H1 (cell line): ENCODE measurements at regions not wholly inside any gene's neighbourhood (a gene's known extent, or its start where the extent isn't known, plus 50 kb on each side); places are given as distances from the start of the nearest gene placed in this dataset.

Experiments used
- CTCF ChIA-PET: fragments of 300-600 bp; sonication (Branson Sonifier 250); formaldehyde crosslinking; loops from one replicate; lab custom pipeline; 2021; ENCODE audit not compliant: partially characterized antibody; lab: Charles Lee
- POLR2A ChIA-PET: fragments of 300-600 bp; sonication (Branson Sonifier 250); formaldehyde crosslinking; loops from one replicate; lab custom pipeline; 2021; ENCODE audit warnings: inconsistent platforms; ENCODE audit not compliant: partially characterized antibody; lab: Charles Lee
- DNase-seq, 2 experiments: peaks; one replicate each; pipeline versions ENCODE4 v3.0.0 to v3.0.0-alpha.2; 2010 to 2022; ENCODE audit warnings: low spot score in 2 of 2, low read depth in 1 of 2, mixed read lengths in 1 of 2
- FAIRE-seq: peaks from 2 replicates; lab custom pipeline; 2011; peaks lifted over from hg19 to GRCh38; lab: Jason Lieb, UNC
- H2AFZ ChIP-seq: 2 replicates; pipeline ENCODE4 v1.8.1; 2012; ENCODE audit warnings: low read length, inconsistent platforms
- H2AK5ac ChIP-seq: 2 replicates; pipeline ENCODE4 v1.6.1; 2013; ENCODE audit warnings: low read depth, low read length
- H2BK120ac ChIP-seq: replicated peaks from 2 replicates; pipeline ENCODE3; 2013; ENCODE audit warnings: low read depth, low read length, inconsistent platforms
- H2BK12ac ChIP-seq: 2 replicates; pipeline ENCODE4 v1.6.1; 2013; ENCODE audit warnings: low read depth, low read length
- H2BK15ac ChIP-seq: 2 replicates; pipeline ENCODE4 v1.6.1; 2013; ENCODE audit warnings: low read length
- H2BK20ac ChIP-seq: 2 replicates; pipeline ENCODE4 v1.6.1; 2013; ENCODE audit warnings: low read length
- H2BK5ac ChIP-seq: 2 replicates; pipeline ENCODE4 v1.6.1; 2013; ENCODE audit warnings: low read depth, low read length
- H3K14ac ChIP-seq: 2 replicates; pipeline ENCODE4 v1.6.1; 2013; ENCODE audit warnings: inconsistent platforms; ENCODE audit not compliant: insufficient read length
- H3K18ac ChIP-seq: 2 replicates; pipeline ENCODE4 v1.6.1; 2013; ENCODE audit warnings: low read length; ENCODE audit errors: extremely low read depth
- H3K23ac ChIP-seq: 2 replicates; pipeline ENCODE4 v1.6.1; 2013; ENCODE audit warnings: inconsistent platforms; ENCODE audit not compliant: insufficient read length
- H3K23me2 ChIP-seq: 2 replicates; pipeline ENCODE4 v1.6.1; 2013; ENCODE audit warnings: low read depth, low read length
- H3K27ac ChIP-seq: 2 replicates; pipeline ENCODE4 v1.6.1; 2011; ENCODE audit warnings: low read depth, low read length, inconsistent platforms
- H3K27me3 ChIP-seq, 4 experiments: replicated peaks in 1 of 4; 1 replicate in 1 of 4; 2 replicates in 3 of 4; pipeline versions ENCODE4 v1.6.1 to v1.8.1; 2011 to 2013; ENCODE audit warnings: low read length in 3 of 4, mild to moderate bottlenecking in 3 of 4, inconsistent platforms in 2 of 4, mixed read lengths in 2 of 4, moderate library complexity in 1 of 4; ENCODE audit not compliant: control insufficient read depth in 3 of 4, insufficient read depth in 3 of 4; ENCODE audit errors: extremely low read depth in 1 of 4
- H3K36me3 ChIP-seq, 4 experiments: 2 replicates each; pipeline versions ENCODE4 v1.6.1 to v1.8.1; 2011 to 2013; ENCODE audit warnings: mild to moderate bottlenecking in 4 of 4, low read length in 3 of 4, moderate library complexity in 2 of 4, control low read depth in 1 of 4, inconsistent platforms in 1 of 4; ENCODE audit not compliant: insufficient read depth in 4 of 4, control insufficient read depth in 2 of 4
- H3K4ac ChIP-seq: replicated peaks from 2 replicates; pipeline ENCODE3; 2013; ENCODE audit warnings: low read length, low read depth, mixed read lengths, inconsistent platforms; ENCODE audit not compliant: insufficient read length
- H3K4me1 ChIP-seq, 4 experiments: replicated peaks in 1 of 4; 1 replicate in 1 of 4; 2 replicates in 3 of 4; pipeline versions ENCODE4 v1.6.1 to v1.8.1; 2011 to 2013; ENCODE audit warnings: low read length in 3 of 4, inconsistent platforms in 2 of 4, mixed read lengths in 1 of 4; ENCODE audit not compliant: insufficient read depth in 4 of 4, control insufficient read depth in 3 of 4
- H3K4me2 ChIP-seq, 2 experiments: 2 replicates each; pipeline versions ENCODE4 v1.6.1 to v1.8.1; 2011 to 2013; ENCODE audit warnings: low read depth in 2 of 2, low read length in 2 of 2, control low read depth in 1 of 2, inconsistent platforms in 1 of 2, mild to moderate bottlenecking in 1 of 2; ENCODE audit not compliant: insufficient read depth in 1 of 2
- H3K4me3 ChIP-seq, 4 experiments: fragments of 200-600, 300-600 bp in 1 of 4; sonication (generic), shearing (Covaris generic), sonication (Bioruptor Twin) in 1 of 4; 2 replicates each; pipeline versions ENCODE4 v1.5.1 to v1.8.1; 2011 to 2016; ENCODE audit warnings: low read length in 4 of 4, low read depth in 3 of 4, control low read depth in 2 of 4, inconsistent platforms in 2 of 4, mild to moderate bottlenecking in 2 of 4, mixed read lengths in 1 of 4, moderate library complexity in 1 of 4; ENCODE audit not compliant: insufficient read depth in 2 of 4; ENCODE audit errors: extremely low read depth in 1 of 4
- H3K56ac ChIP-seq: replicated peaks from 2 replicates; pipeline ENCODE3; 2013; ENCODE audit warnings: low read depth, mild to moderate bottlenecking, mixed read lengths, low read length, inconsistent platforms; ENCODE audit not compliant: insufficient read length
- H3K79me1 ChIP-seq: 2 replicates; pipeline ENCODE4 v1.6.1; 2013; ENCODE audit warnings: low read depth, low read length, control low read depth
- H3K79me2 ChIP-seq, 2 experiments: 2 replicates each; pipeline versions ENCODE4 v1.6.1 to v1.8.1; 2012 to 2013; ENCODE audit warnings: low read length in 2 of 2, mild to moderate bottlenecking in 2 of 2, inconsistent platforms in 1 of 2; ENCODE audit not compliant: insufficient read depth in 2 of 2, control insufficient read depth in 1 of 2
- H3K9ac ChIP-seq, 4 experiments: replicated peaks in 1 of 4; 1 replicate in 1 of 4; 2 replicates in 3 of 4; pipeline versions ENCODE4 v1.6.1 to v1.8.1; 2011 to 2013; ENCODE audit warnings: low read depth in 3 of 4, low read length in 3 of 4, control low read depth in 2 of 4, mild to moderate bottlenecking in 2 of 4, moderate library complexity in 2 of 4, inconsistent platforms in 1 of 4; ENCODE audit errors: extremely low read depth in 1 of 4
- H3K9me3 ChIP-seq, 2 experiments: 2 replicates each; pipeline versions ENCODE4 v1.6.1 to v1.8.1; 2012 to 2013; ENCODE audit warnings: mild to moderate bottlenecking in 2 of 2, moderate library complexity in 2 of 2, control low read depth in 1 of 2, inconsistent platforms in 1 of 2, low read depth in 1 of 2, low read length in 1 of 2, mixed read lengths in 1 of 2; ENCODE audit not compliant: insufficient read depth in 2 of 2
- H4K20me1 ChIP-seq, 2 experiments: replicated peaks in 1 of 2; 2 replicates each; pipeline versions ENCODE3 to v1.8.1; 2011 to 2013; ENCODE audit warnings: inconsistent platforms in 2 of 2, low read length in 2 of 2, mild to moderate bottlenecking in 1 of 2; ENCODE audit not compliant: insufficient read depth in 2 of 2, control insufficient read depth in 1 of 2
- H4K5ac ChIP-seq: 2 replicates; pipeline ENCODE4 v1.6.1; 2013; ENCODE audit warnings: low read length, low read depth, mixed read lengths, inconsistent platforms; ENCODE audit not compliant: insufficient read length
- H4K8ac ChIP-seq: 2 replicates; pipeline ENCODE4 v1.8.0; 2013; ENCODE audit warnings: mild to moderate bottlenecking, moderate library complexity, low read length, inconsistent platforms; ENCODE audit not compliant: insufficient read depth; ENCODE audit errors: extremely low read depth
- H4K91ac ChIP-seq: replicated peaks from 2 replicates; pipeline ENCODE3; 2013; ENCODE audit warnings: low read length, mixed read lengths, inconsistent platforms; ENCODE audit not compliant: insufficient read length
- ATF3 ChIP-seq: IDR thresholded peaks from 2 replicates; pipeline ENCODE4 v1.6.1; 2011; ENCODE audit warnings: low read depth, mild to moderate bottlenecking, low read length; ENCODE audit not compliant: insufficient read depth
- BACH1 ChIP-seq: IDR thresholded peaks from 2 replicates; pipeline ENCODE4 v1.6.1; 2012; ENCODE audit warnings: low read length, improper control_type of control experiment
- BCL11A ChIP-seq, 2 experiments: IDR thresholded peaks; one replicate each; pipeline ENCODE4 v1.6.1; 2011; ENCODE audit warnings: low read depth in 2 of 2, low read length in 2 of 2, mild to moderate bottlenecking in 2 of 2
- EGR1 ChIP-seq: IDR thresholded peaks from 2 replicates; pipeline ENCODE4 v1.6.1; 2011; ENCODE audit warnings: low read depth, low read length, borderline replicate concordance
- RBBP5 ChIP-seq: IDR thresholded peaks from 2 replicates; pipeline ENCODE4 v1.7.1; 2012; ENCODE audit warnings: low read depth, mild to moderate bottlenecking, inconsistent platforms, low read length, moderate library complexity, borderline replicate concordance
- SP2 ChIP-seq: IDR thresholded peaks from 2 replicates; pipeline ENCODE4 v1.6.1; 2012; ENCODE audit warnings: mild to moderate bottlenecking, low read length, inconsistent platforms
- SP4 ChIP-seq: IDR thresholded peaks from 2 replicates; pipeline ENCODE4 v1.6.1; 2012; ENCODE audit warnings: low read length, inconsistent platforms
- SRF ChIP-seq: IDR thresholded peaks from 2 replicates; pipeline ENCODE4 v1.6.1; 2011; ENCODE audit warnings: mild to moderate bottlenecking, low read depth, low read length, moderate library complexity
- SUZ12 ChIP-seq: fragments of 200-600 bp; sonication (generic); IDR thresholded peaks from 2 replicates; pipeline ENCODE4 v1.6.1; 2012; ENCODE audit warnings: mild to moderate bottlenecking, inconsistent platforms, low read length, moderate library complexity, mixed read lengths
- TCF12 ChIP-seq: IDR thresholded peaks from 2 replicates; pipeline ENCODE4 v1.6.1; 2011; ENCODE audit warnings: low read depth, mild to moderate bottlenecking, low read length
- TEAD4 ChIP-seq: IDR thresholded peaks from 2 replicates; pipeline ENCODE4 v1.6.1; 2012; ENCODE audit warnings: low read depth, low read length, inconsistent platforms, mixed read lengths
- WGBS, 2 experiments: shearing (Covaris generic) in 1 of 2; methylation state at CpG; one replicate each; pipeline versions ENCODE4 v1.1.6 to v1.1.7; 2013 to 2015; ENCODE audit warnings: low lambda C conversion rate in 2 of 2, mixed read lengths in 2 of 2, inconsistent platforms in 1 of 2, low coverage in 1 of 2, missing lambda C conversion rate in 1 of 2; ENCODE audit not compliant: insufficient replicate concordance in 2 of 2, insufficient coverage in 1 of 2, insufficient read length in 1 of 2; ENCODE audit errors: extremely low coverage in 1 of 2, missing lambda C conversion rate in 1 of 2; 5-methylcytosine and 5-hydroxymethylcytosine counted together

GRCh38 chr12:64560396-64561301, 49.6 kb upstream of the RASSF3 start:
- no peaks in the 10 kb centered on the region for H3K79me1 ChIP-seq
- H3K18ac ChIP-seq, result no peak overlapping the region
- no peak overlapping the region for H3K23ac ChIP-seq
- H3K79me2 ChIP-seq, result no peaks in the 10 kb centered on the region
- no peaks in the 10 kb centered on the region for H3K27me3 ChIP-seq
- no peaks in the 10 kb centered on the region for H3K23me2 ChIP-seq
- FAIRE-seq (no peak), DNase-seq (peak in 1 of 2 experiments; percentile 46)
- no peak overlapping the region for H4K5ac ChIP-seq
- no peak overlapping the region for H3K27ac ChIP-seq
- no peak overlapping the region for H3K9ac ChIP-seq
- no peak overlapping the region for H2BK15ac ChIP-seq
- no peak overlapping the region for H2AK5ac ChIP-seq
- 67% methylated on average over 12 of the region's 12 CpGs; no CpG with 5 or more reads in 1 of the 2 experiments for WGBS, 2 experiments
- no peak overlapping the region for H4K91ac ChIP-seq
- no peak overlapping the region for H3K56ac ChIP-seq
- no peak overlapping the region; the same call in 1 of the 2 replicates for H2BK5ac ChIP-seq
- H3K36me3 ChIP-seq, result no peaks in the 10 kb centered on the region
- no peak overlapping the region for H2BK20ac ChIP-seq
- peak overlapping the region; percentile 75 for H2AFZ ChIP-seq
- POLR2A ChIA-PET, result interaction anchor here (0.6 to 2.1 kb wide), 5 partner anchors 11 to 99 kb away, joined by 3 to 7 read pairs (median 4); partner anchors contain the start of gene RASSF3
- no peaks in the 10 kb centered on the region for H3K9me3 ChIP-seq
- H3K4me2 ChIP-seq, result no peak overlapping the region
- peaks cover 0 to 8% (median 2%) of the 10 kb centered on the region in 4 experiments; a peak in 2 of 7 replicates for H3K4me1 ChIP-seq
- no peak overlapping the region for H3K14ac ChIP-seq
- CTCF ChIA-PET, result interaction anchor here (0.6 to 3.3 kb wide), 13 partner anchors 11 to 872 kb away, joined by 3 to 32 read pairs (median 4); no protein-coding TSS in a partner anchor
- no peak overlapping the region for H3K4ac ChIP-seq
- no peak overlapping the region for H2BK120ac ChIP-seq
- H4K8ac ChIP-seq, result no peak overlapping the region
- H3K4me3 ChIP-seq, result no peak overlapping the region
- no peaks in the 10 kb centered on the region for H4K20me1 ChIP-seq
- 0 out of 2 replicates have a peak overlapping the region, but pooled peaks have one; percentile 12 for H2BK12ac ChIP-seq
- TF ChIP-seq TEAD4, result no peak
- TF ChIP-seq RBBP5, result no peak
- no peak for TF ChIP-seq SRF
- TF ChIP-seq SP4, result no peak
- TF ChIP-seq TCF12, result no peak
- no peak for TF ChIP-seq EGR1
- TF ChIP-seq BACH1, result no peak
- TF ChIP-seq BCL11A (IDR thresholded peaks at IDR 0.05; ENCODE audit: low read depth in 2 of 2, low read length in 2 of 2), result no peak
- TF ChIP-seq SP2, result no peak
- TF ChIP-seq SUZ12, result no peak
- TF ChIP-seq ATF3, result no peak
